SK-N-SH treated with all-trans-retinoic acid at 6 μM for 48 hours (cell line): ENCODE measurements at regions not wholly inside any gene's neighbourhood (a gene's known extent, or its start where the extent isn't known, plus 50 kb on each side); places are given as distances from the start of the nearest gene placed in this dataset.

ENCODE experiments used
- ATAC-seq: fragments of 200-7000 bp; cut with Tn5 transposase; 3 replicates; pipeline ENCODE4 v1.9.1; 2020; ENCODE audit warnings: mild to moderate bottlenecking, moderate library complexity
- ARNTL ChIP-seq: fragments of 450-650 bp; formaldehyde crosslinking; IDR thresholded peaks from 2 replicates; pipeline ENCODE4 v1.5.0; 2020; ENCODE audit warnings: low read depth, mild to moderate bottlenecking, moderate library complexity, borderline replicate concordance
- BACH2 ChIP-seq: fragments of 250-450 bp; sonication (Bioruptor Pico); IDR thresholded peaks from 2 replicates; pipeline ENCODE4 v1.9.0; 2021; ENCODE audit warnings: mild to moderate bottlenecking, borderline replicate concordance
- CSDC2 ChIP-seq: fragments of 250-450 bp; sonication (Bioruptor Pico); IDR thresholded peaks from 2 replicates; pipeline ENCODE4 v1.5.0; 2020; ENCODE audit warnings: mild to moderate bottlenecking, moderate library complexity
- ESRRG ChIP-seq: fragments of 250-450 bp; sonication (Bioruptor Pico); IDR thresholded peaks from 2 replicates; pipeline ENCODE4 v1.6.1; 2021; ENCODE audit warnings: mild to moderate bottlenecking
- GLIS3 ChIP-seq: fragments of 250-450 bp; sonication (Bioruptor Pico); IDR thresholded peaks from 2 replicates; pipeline ENCODE4 v1.5.0; 2020; ENCODE audit warnings: mild to moderate bottlenecking, moderate library complexity
- ISL1 ChIP-seq: fragments of 250-450 bp; sonication (Bioruptor Pico); IDR thresholded peaks from 2 replicates; pipeline ENCODE4 v2.1.2; 2022; ENCODE audit warnings: mild to moderate bottlenecking, moderate library complexity
- OSR1 ChIP-seq: fragments of 250-450 bp; sonication (Bioruptor Pico); IDR thresholded peaks from 2 replicates; pipeline ENCODE4 v1.8.0; 2022; ENCODE audit warnings: moderate library complexity, mild to moderate bottlenecking, inconsistent platforms
- PPARA ChIP-seq: fragments of 250-450 bp; sonication (Bioruptor Pico); IDR thresholded peaks from 2 replicates; pipeline ENCODE4 v1.5.0; 2020; ENCODE audit warnings: mild to moderate bottlenecking, borderline replicate concordance
- SNAI2 ChIP-seq: fragments of 250-450 bp; sonication (Bioruptor Pico); IDR thresholded peaks from 2 replicates; pipeline ENCODE4 v1.5.0; 2020; ENCODE audit warnings: mild to moderate bottlenecking, moderate library complexity
- TCF4 ChIP-seq: fragments of 250-450 bp; sonication (Bioruptor Pico); IDR thresholded peaks from 2 replicates; pipeline ENCODE4 v1.8.0; 2021; ENCODE audit warnings: mild to moderate bottlenecking, moderate library complexity, borderline replicate concordance
- TOX ChIP-seq: fragments of 250-450 bp; sonication (Bioruptor Pico); IDR thresholded peaks from 2 replicates; pipeline ENCODE4 v1.8.0; 2021; ENCODE audit warnings: mild to moderate bottlenecking, moderate library complexity, borderline replicate concordance
- ZC3H10 ChIP-seq: fragments of 250-450 bp; sonication (Bioruptor Pico); IDR thresholded peaks from 2 replicates; pipeline ENCODE4 v1.5.1; 2021; ENCODE audit warnings: mild to moderate bottlenecking, moderate library complexity
- ZFP3 ChIP-seq: fragments of 250-450 bp; sonication (Bioruptor Pico); IDR thresholded peaks from 2 replicates; pipeline ENCODE4 v1.5.0; 2020; ENCODE audit warnings: mild to moderate bottlenecking, moderate library complexity
- ZFP30 ChIP-seq: fragments of 450-650 bp; formaldehyde crosslinking; IDR thresholded peaks from 2 replicates; pipeline ENCODE4 v1.5.0; 2022; ENCODE audit warnings: mild to moderate bottlenecking, moderate library complexity
- ZNF565 ChIP-seq: fragments of 450-650 bp; formaldehyde crosslinking; conservative IDR thresholded peaks from 2 replicates; pipeline ENCODE4 v1.5.0; 2020; ENCODE audit warnings: low read depth, mild to moderate bottlenecking, moderate library complexity
- ZNF70 ChIP-seq: fragments of 450-650 bp; formaldehyde crosslinking; IDR thresholded peaks from 2 replicates; pipeline ENCODE4 v1.5.0; 2020; ENCODE audit warnings: mild to moderate bottlenecking, moderate library complexity
- ZNF8 ChIP-seq: fragments of 450-650 bp; formaldehyde crosslinking; IDR thresholded peaks from 2 replicates; pipeline ENCODE4 v1.5.0; 2020; ENCODE audit warnings: mild to moderate bottlenecking, moderate library complexity
- TF ChIP-seq, protein P1 (sequence below): fragments of 250-450 bp; sonication (Bioruptor Pico); IDR thresholded peaks from 2 replicates; pipeline ENCODE4 v1.5.0; 2020; ENCODE audit warnings: mild to moderate bottlenecking, moderate library complexity
- TF ChIP-seq, protein P2 (sequence below): fragments of 250-450 bp; sonication (Bioruptor Pico); IDR thresholded peaks from 2 replicates; pipeline ENCODE4 v1.5.1; 2020; ENCODE audit warnings: low read depth, mild to moderate bottlenecking, moderate library complexity
- TF ChIP-seq, protein P3 (sequence below): fragments of 250-450 bp; sonication (Bioruptor Pico); IDR thresholded peaks from 2 replicates; pipeline ENCODE4 v1.5.1; 2021; ENCODE audit warnings: mild to moderate bottlenecking, moderate library complexity
- TF ChIP-seq, protein P4 (sequence below): fragments of 250-450 bp; sonication (Bioruptor Pico); IDR thresholded peaks from 2 replicates; pipeline ENCODE4 v1.8.0; 2020; ENCODE audit warnings: mild to moderate bottlenecking, moderate library complexity, borderline replicate concordance

DNA sequence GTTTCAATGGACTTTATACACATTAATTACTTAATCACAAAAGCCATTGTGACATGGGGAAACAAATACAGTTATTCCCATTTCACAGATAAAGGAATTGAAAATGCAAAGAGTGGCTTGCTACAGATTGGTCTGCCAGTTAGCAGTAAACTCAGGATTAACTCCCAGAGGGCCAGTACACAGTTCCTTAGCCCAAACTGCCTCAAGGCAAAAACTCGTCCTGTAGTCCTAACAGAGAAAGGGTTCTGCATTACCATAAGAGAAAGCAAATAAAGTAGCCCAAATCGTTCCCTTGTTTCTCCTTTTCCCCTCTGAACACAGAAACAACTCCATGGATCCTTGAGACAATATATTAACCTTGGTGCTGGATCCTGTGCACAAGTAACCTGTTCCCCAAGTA, 274.4 kb downstream of the LRIG3 start:
- ATAC-seq = no peak

DNA sequence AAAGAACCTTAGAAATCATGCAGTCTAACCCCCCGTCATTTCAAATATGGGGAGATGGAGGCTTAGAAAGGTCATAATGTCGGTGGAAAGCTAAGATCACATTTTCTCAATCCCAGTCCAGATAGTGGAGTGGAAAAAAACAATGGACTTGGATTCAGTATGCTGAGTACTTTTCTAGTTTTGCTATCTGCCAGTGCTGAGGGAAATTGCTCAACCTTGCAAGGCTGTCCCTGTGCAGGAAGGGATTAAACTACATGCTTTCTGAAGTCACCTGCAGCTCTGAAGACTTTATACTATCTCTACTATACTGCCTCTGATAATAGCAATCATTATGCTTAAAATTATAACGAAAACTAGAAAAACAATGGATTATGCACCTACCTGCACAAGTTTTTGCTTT, 272.8 kb downstream of the LRIG3 start:
- no peak for ATAC-seq
- no peak for TF ChIP-seq ZNF8 (CRISPR knock-in tag)
- TF ChIP-seq TCF4 (CRISPR knock-in tag) = no peak
- no peak for TF ChIP-seq GLIS3 (CRISPR knock-in tag)
- no peak for TF ChIP-seq ZNF70
- TF ChIP-seq ARNTL = no peak
- TF ChIP-seq, protein P1, sequence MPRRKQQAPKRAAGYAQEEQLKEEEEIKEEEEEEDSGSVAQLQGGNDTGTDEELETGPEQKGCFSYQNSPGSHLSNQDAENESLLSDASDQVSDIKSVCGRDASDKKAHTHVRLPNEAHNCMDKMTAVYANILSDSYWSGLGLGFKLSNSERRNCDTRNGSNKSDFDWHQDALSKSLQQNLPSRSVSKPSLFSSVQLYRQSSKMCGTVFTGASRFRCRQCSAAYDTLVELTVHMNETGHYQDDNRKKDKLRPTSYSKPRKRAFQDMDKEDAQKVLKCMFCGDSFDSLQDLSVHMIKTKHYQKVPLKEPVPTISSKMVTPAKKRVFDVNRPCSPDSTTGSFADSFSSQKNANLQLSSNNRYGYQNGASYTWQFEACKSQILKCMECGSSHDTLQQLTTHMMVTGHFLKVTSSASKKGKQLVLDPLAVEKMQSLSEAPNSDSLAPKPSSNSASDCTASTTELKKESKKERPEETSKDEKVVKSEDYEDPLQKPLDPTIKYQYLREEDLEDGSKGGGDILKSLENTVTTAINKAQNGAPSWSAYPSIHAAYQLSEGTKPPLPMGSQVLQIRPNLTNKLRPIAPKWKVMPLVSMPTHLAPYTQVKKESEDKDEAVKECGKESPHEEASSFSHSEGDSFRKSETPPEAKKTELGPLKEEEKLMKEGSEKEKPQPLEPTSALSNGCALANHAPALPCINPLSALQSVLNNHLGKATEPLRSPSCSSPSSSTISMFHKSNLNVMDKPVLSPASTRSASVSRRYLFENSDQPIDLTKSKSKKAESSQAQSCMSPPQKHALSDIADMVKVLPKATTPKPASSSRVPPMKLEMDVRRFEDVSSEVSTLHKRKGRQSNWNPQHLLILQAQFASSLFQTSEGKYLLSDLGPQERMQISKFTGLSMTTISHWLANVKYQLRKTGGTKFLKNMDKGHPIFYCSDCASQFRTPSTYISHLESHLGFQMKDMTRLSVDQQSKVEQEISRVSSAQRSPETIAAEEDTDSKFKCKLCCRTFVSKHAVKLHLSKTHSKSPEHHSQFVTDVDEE (CRISPR knock-in tag) = no peak
- TF ChIP-seq ZFP30 = no peak
- TF ChIP-seq, protein P2, sequence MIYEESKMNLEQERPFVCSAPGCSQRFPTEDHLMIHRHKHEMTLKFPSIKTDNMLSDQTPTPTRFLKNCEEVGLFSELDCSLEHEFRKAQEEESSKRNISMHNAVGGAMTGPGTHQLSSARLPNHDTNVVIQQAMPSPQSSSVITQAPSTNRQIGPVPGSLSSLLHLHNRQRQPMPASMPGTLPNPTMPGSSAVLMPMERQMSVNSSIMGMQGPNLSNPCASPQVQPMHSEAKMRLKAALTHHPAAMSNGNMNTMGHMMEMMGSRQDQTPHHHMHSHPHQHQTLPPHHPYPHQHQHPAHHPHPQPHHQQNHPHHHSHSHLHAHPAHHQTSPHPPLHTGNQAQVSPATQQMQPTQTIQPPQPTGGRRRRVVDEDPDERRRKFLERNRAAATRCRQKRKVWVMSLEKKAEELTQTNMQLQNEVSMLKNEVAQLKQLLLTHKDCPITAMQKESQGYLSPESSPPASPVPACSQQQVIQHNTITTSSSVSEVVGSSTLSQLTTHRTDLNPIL = no peak
- no peak for TF ChIP-seq CSDC2 (CRISPR knock-in tag)
- TF ChIP-seq, protein P3, sequence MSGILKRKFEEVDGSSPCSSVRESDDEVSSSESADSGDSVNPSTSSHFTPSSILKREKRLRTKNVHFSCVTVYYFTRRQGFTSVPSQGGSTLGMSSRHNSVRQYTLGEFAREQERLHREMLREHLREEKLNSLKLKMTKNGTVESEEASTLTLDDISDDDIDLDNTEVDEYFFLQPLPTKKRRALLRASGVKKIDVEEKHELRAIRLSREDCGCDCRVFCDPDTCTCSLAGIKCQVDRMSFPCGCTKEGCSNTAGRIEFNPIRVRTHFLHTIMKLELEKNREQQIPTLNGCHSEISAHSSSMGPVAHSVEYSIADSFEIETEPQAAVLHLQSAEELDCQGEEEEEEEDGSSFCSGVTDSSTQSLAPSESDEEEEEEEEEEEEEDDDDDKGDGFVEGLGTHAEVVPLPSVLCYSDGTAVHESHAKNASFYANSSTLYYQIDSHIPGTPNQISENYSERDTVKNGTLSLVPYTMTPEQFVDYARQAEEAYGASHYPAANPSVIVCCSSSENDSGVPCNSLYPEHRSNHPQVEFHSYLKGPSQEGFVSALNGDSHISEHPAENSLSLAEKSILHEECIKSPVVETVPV (CRISPR knock-in tag) = no peak
- no peak for TF ChIP-seq SNAI2 (CRISPR knock-in tag)
- TF ChIP-seq, protein P4, sequence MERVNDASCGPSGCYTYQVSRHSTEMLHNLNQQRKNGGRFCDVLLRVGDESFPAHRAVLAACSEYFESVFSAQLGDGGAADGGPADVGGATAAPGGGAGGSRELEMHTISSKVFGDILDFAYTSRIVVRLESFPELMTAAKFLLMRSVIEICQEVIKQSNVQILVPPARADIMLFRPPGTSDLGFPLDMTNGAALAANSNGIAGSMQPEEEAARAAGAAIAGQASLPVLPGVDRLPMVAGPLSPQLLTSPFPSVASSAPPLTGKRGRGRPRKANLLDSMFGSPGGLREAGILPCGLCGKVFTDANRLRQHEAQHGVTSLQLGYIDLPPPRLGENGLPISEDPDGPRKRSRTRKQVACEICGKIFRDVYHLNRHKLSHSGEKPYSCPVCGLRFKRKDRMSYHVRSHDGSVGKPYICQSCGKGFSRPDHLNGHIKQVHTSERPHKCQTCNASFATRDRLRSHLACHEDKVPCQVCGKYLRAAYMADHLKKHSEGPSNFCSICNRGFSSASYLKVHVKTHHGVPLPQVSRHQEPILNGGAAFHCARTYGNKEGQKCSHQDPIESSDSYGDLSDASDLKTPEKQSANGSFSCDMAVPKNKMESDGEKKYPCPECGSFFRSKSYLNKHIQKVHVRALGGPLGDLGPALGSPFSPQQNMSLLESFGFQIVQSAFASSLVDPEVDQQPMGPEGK (CRISPR knock-in tag) = no peak
- no peak for TF ChIP-seq BACH2 (CRISPR knock-in tag)
- no peak for TF ChIP-seq ISL1
- TF ChIP-seq OSR1 (CRISPR knock-in tag) = no peak
- no peak for TF ChIP-seq PPARA
- TF ChIP-seq ZFP3 (CRISPR knock-in tag) = no peak
- TF ChIP-seq ZNF565 = no peak

More for the DNA sequence above, 274.4 kb downstream of the LRIG3 start:
- TF ChIP-seq ISL1 (no peak), PPARA (no peak), ZC3H10 (CRISPR knock-in tag) (no peak), GLIS3 (CRISPR knock-in tag) (no peak), OSR1 (CRISPR knock-in tag) (no peak), TOX (CRISPR knock-in tag) (no peak), ZNF8 (CRISPR knock-in tag) (no peak), TCF4 (CRISPR knock-in tag) (no peak), ZNF565 (no peak), ESRRG (CRISPR knock-in tag) (no peak), ZFP30 (no peak), CSDC2 (CRISPR knock-in tag) (no peak), ZFP3 (CRISPR knock-in tag) (no peak), BACH2 (CRISPR knock-in tag) (no peak)
- TF ChIP-seq, protein P1 (CRISPR knock-in tag) = no peak
- TF ChIP-seq, protein P2 = no peak
- TF ChIP-seq, protein P4 (CRISPR knock-in tag) = no peak
